Posterior cingulate gyrus (tissue), 11 donors: ENCODE measurements at regions not wholly inside any gene's neighbourhood (a gene's known extent, or its start where the extent isn't known, plus 50 kb on each side); places are given as distances from the start of the nearest gene placed in this dataset.
A peak's percentile ranks its signal among the peaks of the same experiment; 100 is the strongest.
"Not testable (repeated sequence)": the region's sequence is repeated elsewhere in the genome, so short reads cannot be mapped to it uniquely, and the experiment has no call there.

Source experiments
- DNase-seq, 10 donors: peaks; one replicate each; pipeline versions ENCODE4 v3.0.0 to v3.0.0-alpha.2; 2020 to 2021; ENCODE audit warnings: mixed read lengths in 3 of 10
- intact Hi-C: fragments of 100-400 bp; cut with DNase I; formaldehyde crosslinking; loops from one replicate; pipeline ENCODE4 v1.15.1; 2023

- intact Hi-C loops = no loop called here
- no peak for DNase-seq
Measured at GRCh38 chr18:6566338-6566911, 151.7 kb upstream of the L3MBTL4 start.

GRCh38 chr18:6569813-6570212 is 155.1 kb upstream of the L3MBTL4 start:
- intact Hi-C loops = no loop called here
- DNase-seq = no peak

GRCh38 chr18:6570581-6571238 is 156.0 kb upstream of the L3MBTL4 start:
- intact Hi-C loops = no loop called here
- DNase-seq = no peak

GRCh38 chr18:6571239-6571602 is 156.5 kb upstream of the L3MBTL4 start:
- DNase-seq = no peak
- intact Hi-C loops = no loop called here

GRCh38 chr18:6572192-6572591 is 157.3 kb upstream of the ARHGAP28 start:
- intact Hi-C loops, DNase-seq: not testable (repeated sequence)

GRCh38 chr18:6574631-6575030 is 154.9 kb upstream of the ARHGAP28 start:
- intact Hi-C loops = no loop called here

GRCh38 chr18:6575908-6576307 is 153.6 kb upstream of the ARHGAP28 start:
- no peak for DNase-seq
- intact Hi-C loops = no loop called here

More at GRCh38 chr18:6574631-6575030, 154.9 kb upstream of the ARHGAP28 start:
- DNase-seq = no peak

- intact Hi-C loops = no loop called here
Measured at GRCh38 chr18:6576718-6577375, 152.7 kb upstream of the ARHGAP28 start.

GRCh38 chr18:6578686-6579085 is 150.8 kb upstream of the ARHGAP28 start:
- no peak for DNase-seq
- intact Hi-C loops = no loop called here

More at GRCh38 chr18:6576718-6577375, 152.7 kb upstream of the ARHGAP28 start:
- no peak for DNase-seq

GRCh38 chr18:6579486-6579885 is 150.0 kb upstream of the ARHGAP28 start:
- intact Hi-C loops = no loop called here
- DNase-seq = no peak

GRCh38 chr18:6580401-6580800 is 149.1 kb upstream of the ARHGAP28 start:
- intact Hi-C loops = no loop called here
- no peak for DNase-seq

GRCh38 chr18:6589923-6590322 is 139.6 kb upstream of the ARHGAP28 start:
- intact Hi-C loops = no loop called here
- no peak for DNase-seq

GRCh38 chr18:6590326-6590725 is 139.2 kb upstream of the ARHGAP28 start:
- no peak for DNase-seq
- intact Hi-C loops = no loop called here

GRCh38 chr18:6591491-6591890 is 138.0 kb upstream of the ARHGAP28 start:
- intact Hi-C loops = no loop called here
- no peak for DNase-seq

- DNase-seq = no peak
- intact Hi-C loops = no loop called here
Measured at GRCh38 chr18:6592522-6592921, 137.0 kb upstream of the ARHGAP28 start.

GRCh38 chr18:6593142-6593885 is 136.2 kb upstream of the ARHGAP28 start:
- intact Hi-C loops = no loop called here
- no peak for DNase-seq

GRCh38 chr18:6595666-6596065 is 133.8 kb upstream of the ARHGAP28 start:
- peak in 3 of 10 donors; percentile 27 to 77 (median 39) for DNase-seq
- intact Hi-C loops = no loop called here

GRCh38 chr18:6598657-6599056 is 130.9 kb upstream of the ARHGAP28 start:
- DNase-seq = no peak

GRCh38 chr18:6600667-6601167 is 128.8 kb upstream of the ARHGAP28 start:
- intact Hi-C loops = no loop called here
- DNase-seq = no peak

More at GRCh38 chr18:6598657-6599056, 130.9 kb upstream of the ARHGAP28 start:
- intact Hi-C loops = no loop called here

GRCh38 chr18:6601241-6601640 is 128.3 kb upstream of the ARHGAP28 start:
- no peak for DNase-seq
- intact Hi-C loops = no loop called here

- intact Hi-C loops = no loop called here
- DNase-seq = no peak
Measured at GRCh38 chr18:6602365-6602764, 127.2 kb upstream of the ARHGAP28 start.
